H1 (cell line): ENCODE measurements at regions not wholly inside any gene's neighbourhood (a gene's known extent, or its start where the extent isn't known, plus 50 kb on each side); places are given as distances from the start of the nearest gene placed in this dataset.

Experiments
- BACH1 ChIP-seq: IDR thresholded peaks from 2 replicates; pipeline ENCODE4 v1.6.1; 2012; ENCODE audit warnings: low read length, improper control_type of control experiment
- EGR1 ChIP-seq: IDR thresholded peaks from 2 replicates; pipeline ENCODE4 v1.6.1; 2011; ENCODE audit warnings: low read depth, low read length, borderline replicate concordance
- GABPA ChIP-seq: IDR thresholded peaks from 2 replicates; pipeline ENCODE4 v1.6.1; 2011; ENCODE audit warnings: mild to moderate bottlenecking, low read length, moderate library complexity, borderline replicate concordance; ENCODE audit not compliant: insufficient read depth

GRCh38 chr6:113649880-113650609 is 207.1 kb upstream of the MARCKS start (continued):
- TF ChIP-seq GABPA: no peak
- TF ChIP-seq EGR1: no peak
- no peak for TF ChIP-seq BACH1
- TF ChIP-seq, all 59 proteins: peak for 0
